Keratinocyte (primary cell): ENCODE measurements at regions not wholly inside any gene's neighbourhood (a gene's known extent, or its start where the extent isn't known, plus 50 kb on each side); places are given as distances from the start of the nearest gene placed in this dataset.

Experiments
- CTCF ChIP-seq, 3 experiments: IDR thresholded peaks in 1 of 3; conservative IDR thresholded peaks in 1 of 3; optimal IDR thresholded peaks in 1 of 3; 2 replicates in 2 of 3; 3 replicates in 1 of 3; pipeline versions ENCODE3 to v1.5.1; 2011; ENCODE audit warnings: low read length in 3 of 3, mild to moderate bottlenecking in 3 of 3, moderate library complexity in 2 of 3, control low read depth in 1 of 3, inconsistent platforms in 1 of 3; ENCODE audit not compliant: insufficient read depth in 2 of 3; ENCODE audit errors: extremely low read depth in 1 of 3
- EZH2 ChIP-seq: IDR thresholded peaks from one replicate; pipeline ENCODE4 v1.6.1; 2012; ENCODE audit warnings: inconsistent platforms, mild to moderate bottlenecking, low read length, moderate library complexity

GRCh38 chr13:74068471-74068870, 65.7 kb downstream of the KLF12 start:
- TF ChIP-seq CTCF (optimal IDR thresholded peaks at IDR 0.05 in 1 of 3, IDR thresholded peaks at IDR 0.05 in 1 of 3, conservative IDR thresholded peaks at IDR 0.05 in 1 of 3; ENCODE audit: extremely low read depth in 1 of 3, insufficient read depth in 2 of 3, low read length in 3 of 3) (no peak), EZH2 (no peak)
